ENCODE measurements at regions not wholly inside any gene's neighbourhood (a gene's known extent, or its start where the extent isn't known, plus 50 kb on each side); places are given as distances from the start of the nearest gene placed in this dataset.

GRCh38 chr4:54539500-54540029 lies 118.2 kb upstream of the KIT start:
- H3K36me3 ChIP-seq (ENCODE audit: control insufficient read depth, insufficient read depth, low read length): no peaks in the 10 kb centered on the region
- H2BK120ac ChIP-seq (ENCODE audit: low read depth, low read length): peak overlapping the region; percentile 45
- H2AFZ ChIP-seq (replicated peaks; ENCODE audit: low read length, poor library complexity): peak overlapping the region; percentile 92
- dilution Hi-C loops (cut with HindIII; ENCODE audit: low sequenced_read_pairs, unreplicated experiment) (no loop called here), intact Hi-C loops (cut with micrococcal nuclease) (loop anchor here (2.0 kb wide), 1 partner anchor 421 kb away; no protein-coding TSS in a partner anchor), in situ Hi-C loops (cut with MboI; ENCODE audit: low sequenced_read_pairs) (no loop called here)
- no peak overlapping the region for H2BK5ac ChIP-seq (ENCODE audit: low read depth, low read length, poor library complexity, severe bottlenecking)
- no TSS peak for BruUV-seq (replicated peaks)
- ChIA-PET POLR2A (ENCODE audit: unreplicated experiment) (no interaction called here), CTCF (interaction anchor here (0.6 to 1.6 kb wide), 3 partner anchors 118 to 212 kb away, joined by 3 to 4 read pairs (median 3); partner anchors contain the start of gene KIT)
- peaks cover 21% of the 10 kb centered on the region for H3K4me1 ChIP-seq (ENCODE audit: control insufficient read depth, insufficient read depth, low read length)
- 12% methylated on average over 16 of the region's 26 CpGs; no CpG with 5 or more reads in 1 of the 2 experiments for WGBS, 2 experiments (ENCODE audit: extremely low coverage in 2 of 2, insufficient read length in 1 of 2)
- peak overlapping the region; percentile 67; the same call in 1 of the 2 replicates for H3K23ac ChIP-seq (ENCODE audit: low read depth, low read length)
- peak overlapping the region; percentile 82 for H3K4me2 ChIP-seq (ENCODE audit: low read depth, low read length)
- no peaks in the 10 kb centered on the region for H3K79me1 ChIP-seq (ENCODE audit: low read depth in 1 of 2, low read length in 2 of 2)
- no peak overlapping the region for H4K5ac ChIP-seq (ENCODE audit: low read depth, low read length)
- H2AK5ac ChIP-seq (ENCODE audit: low read depth, low read length): peak overlapping the region; percentile 15; the same call in 1 of the 2 replicates
- no peaks in the 10 kb centered on the region for H4K20me1 ChIP-seq (ENCODE audit: insufficient read depth, low read length)
- H3K4me3 ChIP-seq (ENCODE audit: insufficient read depth, low read depth, low read length): peak overlapping the region; percentile 42
- H3K56ac ChIP-seq (ENCODE audit: extremely low read depth, insufficient read depth, low read length): no peak overlapping the region
- TF ChIP-seq MAFK (IDR thresholded peaks at IDR 0.05; ENCODE audit: low read depth, low read length) (peak; percentile 13; the same call in 1 of the 2 replicates), RAD21 (IDR thresholded peaks at IDR 0.05; ENCODE audit: low read length) (no peak), MAZ (IDR thresholded peaks at IDR 0.05; ENCODE audit: borderline replicate concordance, low read depth, low read length) (no peak)
- H3K27me3 ChIP-seq (ENCODE audit: control insufficient read depth, insufficient read depth, low read length): no peaks in the 10 kb centered on the region
- peak overlapping the region; percentile 74 for H3K4ac ChIP-seq (ENCODE audit: low read depth, low read length)
- 0 out of 2 replicates have a peak overlapping the region, but pooled peaks have one; percentile 8 for H3K14ac ChIP-seq (replicated peaks; ENCODE audit: low read depth, low read length)
- H3K9me1 ChIP-seq (ENCODE audit: insufficient read depth, low read length): peaks cover 6% of the 10 kb centered on the region
- peak; percentile 46 for DNase-seq
- peak overlapping the region; percentile 34; the same call in 1 of the 3 replicates for H2BK15ac ChIP-seq (ENCODE audit: low read depth, low read length)
- peak overlapping the region; percentile 55 for H4K91ac ChIP-seq (ENCODE audit: insufficient read depth, low read depth, low read length)
- peak overlapping the region; percentile 53 for H2BK20ac ChIP-seq (ENCODE audit: low read depth, low read length)
- H3K18ac ChIP-seq (ENCODE audit: low read depth, low read length): 0 out of 2 replicates have a peak overlapping the region, but pooled peaks have one; percentile 30
- peak overlapping the region in 1 of 2 experiments; percentile 14; a peak in 2 of 4 replicates for H4K8ac ChIP-seq (ENCODE audit: low read depth in 2 of 2, low read length in 2 of 2)
- peak overlapping the region; percentile 46 for H2AK9ac ChIP-seq (replicated peaks; ENCODE audit: low read depth, low read length, poor library complexity)
- H3K9me3 ChIP-seq (ENCODE audit: control insufficient read depth, insufficient read depth, low read length): no peaks in the 10 kb centered on the region
- peak; percentile 79 for ATAC-seq (ENCODE audit: low read depth)
- no peak overlapping the region for H3K27ac ChIP-seq (ENCODE audit: insufficient read depth, low read length)
- H3K9ac ChIP-seq (ENCODE audit: low read depth, low read length): peak overlapping the region; percentile 16

Data from IMR-90 (cell line).